Uterus (tissue), 2 donors: ENCODE measurements at regions not wholly inside any gene's neighbourhood (a gene's known extent, or its start where the extent isn't known, plus 50 kb on each side); places are given as distances from the start of the nearest gene placed in this dataset.

Experiments used
- POLR2A ChIP-seq, 2 donors: fragments of 450-650 bp; IDR thresholded peaks; one replicate each; pipeline ENCODE4 v1.6.1; 2016; ENCODE audit warnings: antibody characterized with exemption in 2 of 2, mild to moderate bottlenecking in 1 of 2, moderate library complexity in 1 of 2
- TF ChIP-seq, protein P1 (sequence below), 4 experiments: fragments of 200-600 bp in 2 of 4; fragments of 450-650 bp in 2 of 4; sonication (generic) in 2 of 4; IDR thresholded peaks; one replicate each; pipeline ENCODE4 v1.5.1; 2016 to 2019; ENCODE audit warnings: antibody characterized with exemption in 4 of 4, mild to moderate bottlenecking in 2 of 4, moderate library complexity in 1 of 4

DNA sequence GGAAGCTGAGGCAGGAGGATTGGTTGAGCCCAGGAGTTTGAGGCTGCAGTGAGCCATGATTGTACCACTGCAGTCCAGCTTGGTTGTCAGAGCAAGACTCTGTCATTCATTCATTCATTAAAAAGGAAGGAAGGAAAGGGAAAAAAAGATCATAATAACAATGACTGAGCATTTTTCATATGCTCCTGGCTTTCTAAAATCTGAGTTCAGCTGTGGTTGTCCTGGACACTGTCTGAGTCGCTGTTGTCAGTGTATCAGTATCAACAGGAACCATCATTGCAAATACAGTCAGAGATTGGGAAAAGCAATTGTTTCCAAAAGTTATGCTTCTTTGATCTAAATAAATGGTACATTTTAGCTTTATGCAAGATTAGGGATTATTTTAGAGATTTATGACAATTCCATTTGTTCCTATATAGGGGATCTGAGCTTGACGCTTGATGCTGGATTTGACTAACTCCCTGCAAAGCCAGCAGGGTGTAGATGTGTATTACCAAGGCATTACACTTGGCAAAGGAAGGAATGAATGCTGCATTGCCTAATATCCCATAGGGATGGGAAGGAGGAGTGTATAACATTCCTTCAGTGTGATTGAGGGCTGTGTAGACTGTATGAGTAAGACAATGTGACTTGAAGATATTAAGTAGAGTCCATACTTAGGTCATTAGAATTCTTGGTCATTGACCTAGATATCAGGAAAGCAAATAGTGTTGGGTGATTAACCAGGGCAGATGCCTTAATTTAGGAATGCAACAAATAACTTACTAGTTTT, 100.2 kb downstream of the DISP1 start:
- TF ChIP-seq, protein P1, sequence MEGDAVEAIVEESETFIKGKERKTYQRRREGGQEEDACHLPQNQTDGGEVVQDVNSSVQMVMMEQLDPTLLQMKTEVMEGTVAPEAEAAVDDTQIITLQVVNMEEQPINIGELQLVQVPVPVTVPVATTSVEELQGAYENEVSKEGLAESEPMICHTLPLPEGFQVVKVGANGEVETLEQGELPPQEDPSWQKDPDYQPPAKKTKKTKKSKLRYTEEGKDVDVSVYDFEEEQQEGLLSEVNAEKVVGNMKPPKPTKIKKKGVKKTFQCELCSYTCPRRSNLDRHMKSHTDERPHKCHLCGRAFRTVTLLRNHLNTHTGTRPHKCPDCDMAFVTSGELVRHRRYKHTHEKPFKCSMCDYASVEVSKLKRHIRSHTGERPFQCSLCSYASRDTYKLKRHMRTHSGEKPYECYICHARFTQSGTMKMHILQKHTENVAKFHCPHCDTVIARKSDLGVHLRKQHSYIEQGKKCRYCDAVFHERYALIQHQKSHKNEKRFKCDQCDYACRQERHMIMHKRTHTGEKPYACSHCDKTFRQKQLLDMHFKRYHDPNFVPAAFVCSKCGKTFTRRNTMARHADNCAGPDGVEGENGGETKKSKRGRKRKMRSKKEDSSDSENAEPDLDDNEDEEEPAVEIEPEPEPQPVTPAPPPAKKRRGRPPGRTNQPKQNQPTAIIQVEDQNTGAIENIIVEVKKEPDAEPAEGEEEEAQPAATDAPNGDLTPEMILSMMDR (IDR thresholded peaks at IDR 0.05) = no peak
- no peak for TF ChIP-seq POLR2A (IDR thresholded peaks at IDR 0.05)
